ENCODE measurements at regions not wholly inside any gene's neighbourhood (a gene's known extent, or its start where the extent isn't known, plus 50 kb on each side); places are given as distances from the start of the nearest gene placed in this dataset.

GRCh38 chr13:106401081-106401480 lies 134.4 kb downstream of the EFNB2 start:
- Mint-ChIP-seq H3K27me3 (ENCODE audit: low read depth in 3 of 3) (peaks cover 0 to 2% (median 0%) of the 10 kb centered on the region in 3 donors), H3K27ac (no peak overlapping the region), H3K36me3 (no peaks in the 10 kb centered on the region), H3K9me3 (no peaks in the 10 kb centered on the region), H3K4me1 (no peaks in the 10 kb centered on the region), H3K4me3 (no peak overlapping the region)
- DNase-seq: no peak

DNA sequence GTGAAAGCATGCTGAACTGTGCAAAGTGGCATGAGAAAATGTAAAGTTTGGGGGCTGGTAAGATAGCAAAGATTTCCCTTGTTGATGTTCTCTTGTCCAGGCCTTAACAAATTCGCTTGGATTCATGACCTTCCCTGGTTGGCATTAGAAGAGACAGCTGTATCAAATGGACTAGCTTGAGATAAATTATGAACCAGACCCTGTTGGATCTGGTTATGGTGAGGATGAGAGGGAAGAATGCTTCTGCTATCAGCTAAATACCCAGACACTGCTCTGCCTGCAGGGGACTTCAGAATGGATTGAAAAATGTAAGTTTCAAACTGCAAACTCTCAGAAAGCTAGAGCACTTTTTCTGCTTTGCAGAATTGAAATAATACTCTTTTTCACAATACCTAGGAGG lies 135.2 kb downstream of the EFNB2 start:
- Mint-ChIP-seq H3K27me3 (ENCODE audit: low read depth in 3 of 3) (peaks cover 0 to 2% (median 0%) of the 10 kb centered on the region in 3 donors), H3K9me3 (no peaks in the 10 kb centered on the region), H3K27ac (no peak overlapping the region), H3K4me3 (no peak overlapping the region), H3K4me1 (no peaks in the 10 kb centered on the region), H3K36me3 (no peaks in the 10 kb centered on the region)
- DNase-seq: no peak

GRCh38 chr13:106398289-106398688 lies 137.2 kb downstream of the EFNB2 start:
- Mint-ChIP-seq H3K36me3 (no peaks in the 10 kb centered on the region), H3K27me3 (ENCODE audit: low read depth in 3 of 3) (peaks cover 0 to 2% (median 0%) of the 10 kb centered on the region in 3 donors), H3K4me1 (no peaks in the 10 kb centered on the region), H3K9me3 (peaks cover 0 to 5% (median 0%) of the 10 kb centered on the region in 6 donors), H3K27ac (no peak overlapping the region), H3K4me3 (no peak overlapping the region)
- DNase-seq: no peak

- Mint-ChIP-seq H3K27me3 (ENCODE audit: low read depth in 3 of 3) (peaks cover 0 to 4% (median 2%) of the 10 kb centered on the region in 3 donors), H3K4me3 (no peak overlapping the region), H3K9me3 (peaks cover 0 to 5% (median 0%) of the 10 kb centered on the region in 6 donors), H3K36me3 (no peaks in the 10 kb centered on the region), H3K4me1 (no peaks in the 10 kb centered on the region), H3K27ac (no peak overlapping the region)
- DNase-seq: no peak
Measured at GRCh38 chr13:106393776-106394175, 141.7 kb downstream of the EFNB2 start.

- DNase-seq: no peak
- Mint-ChIP-seq H3K4me1 (no peaks in the 10 kb centered on the region), H3K27me3 (ENCODE audit: low read depth in 3 of 3) (peaks cover 0 to 4% (median 2%) of the 10 kb centered on the region in 3 donors), H3K9me3 (peaks cover 0 to 5% (median 0%) of the 10 kb centered on the region in 6 donors), H3K36me3 (no peaks in the 10 kb centered on the region), H3K27ac (no peak overlapping the region), H3K4me3 (no peak overlapping the region)
Measured at GRCh38 chr13:106391681-106392080, 143.8 kb downstream of the EFNB2 start.

- Mint-ChIP-seq H3K4me3 (no peak overlapping the region), H3K27me3 (ENCODE audit: low read depth in 3 of 3) (peaks cover 0 to 4% (median 2%) of the 10 kb centered on the region in 3 donors), H3K9me3 (peaks cover 0 to 5% (median 0%) of the 10 kb centered on the region in 6 donors), H3K27ac (no peak overlapping the region), H3K4me1 (no peaks in the 10 kb centered on the region), H3K36me3 (no peaks in the 10 kb centered on the region)
- DNase-seq: no peak
Measured at GRCh38 chr13:106391271-106391670, 144.2 kb downstream of the EFNB2 start.

- peaks cover 0 to 4% (median 3%) of the 10 kb centered on the region in 3 donors for H3K27me3 Mint-ChIP-seq (ENCODE audit: low read depth in 3 of 3)
- no peaks in the 10 kb centered on the region for H3K36me3 Mint-ChIP-seq
- H3K4me3 Mint-ChIP-seq: no peak overlapping the region
- no peaks in the 10 kb centered on the region for H3K4me1 Mint-ChIP-seq
- H3K27ac Mint-ChIP-seq: no peak overlapping the region
- DNase-seq: no peak
- peaks cover 0 to 5% (median 0%) of the 10 kb centered on the region in 6 donors for H3K9me3 Mint-ChIP-seq
Measured at GRCh38 chr13:106390367-106390766, 145.1 kb downstream of the EFNB2 start.

GRCh38 chr13:106385654-106386053 lies 149.8 kb downstream of the EFNB2 start:
- Mint-ChIP-seq H3K27me3 (ENCODE audit: low read depth in 3 of 3) (peaks cover 2 to 3% (median 2%) of the 10 kb centered on the region in 3 donors), H3K4me1 (no peaks in the 10 kb centered on the region), H3K4me3 (no peak overlapping the region), H3K9me3 (peaks cover 0 to 4% (median 0%) of the 10 kb centered on the region in 6 donors), H3K36me3 (no peaks in the 10 kb centered on the region), H3K27ac (no peak overlapping the region)
- DNase-seq: no peak

DNA sequence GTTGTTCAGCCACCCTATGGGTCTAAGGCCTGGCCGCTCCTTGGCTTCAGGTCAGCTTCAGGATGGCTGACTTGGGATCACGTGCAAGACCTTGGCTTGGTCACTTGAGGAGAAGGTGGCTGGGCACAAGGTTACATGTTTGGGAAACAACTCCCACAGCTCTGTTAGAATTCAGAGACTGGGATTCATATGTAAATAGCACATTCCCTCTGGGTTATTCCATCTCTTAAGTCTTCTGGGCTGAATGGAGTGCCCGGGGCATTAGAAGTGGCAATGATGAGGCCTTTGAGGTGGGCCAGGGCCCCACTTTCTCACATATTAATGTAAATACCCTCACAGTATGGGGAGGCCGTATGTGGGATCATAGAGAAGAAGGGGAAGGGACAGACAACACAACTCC lies 150.9 kb downstream of the EFNB2 start:
- H3K36me3 Mint-ChIP-seq: no peaks in the 10 kb centered on the region
- no peak overlapping the region for H3K4me3 Mint-ChIP-seq
- H3K9me3 Mint-ChIP-seq: no peaks in the 10 kb centered on the region
- no peak overlapping the region for H3K27ac Mint-ChIP-seq
- peaks cover 0 to 2% (median 2%) of the 10 kb centered on the region in 3 donors for H3K27me3 Mint-ChIP-seq (ENCODE audit: low read depth in 3 of 3)
- DNase-seq: no peak
- no peaks in the 10 kb centered on the region for H3K4me1 Mint-ChIP-seq

GRCh38 chr13:106383791-106384190 lies 151.7 kb downstream of the EFNB2 start:
- no peak overlapping the region for H3K27ac Mint-ChIP-seq
- no peaks in the 10 kb centered on the region for H3K36me3 Mint-ChIP-seq
- no peaks in the 10 kb centered on the region for H3K9me3 Mint-ChIP-seq
- H3K27me3 Mint-ChIP-seq (ENCODE audit: low read depth in 3 of 3): peaks cover 0 to 2% (median 1%) of the 10 kb centered on the region in 3 donors
- DNase-seq: no peak
- H3K4me3 Mint-ChIP-seq: no peak overlapping the region
- H3K4me1 Mint-ChIP-seq: no peaks in the 10 kb centered on the region

- Mint-ChIP-seq H3K27ac (no peak overlapping the region), H3K4me3 (no peak overlapping the region), H3K36me3 (no peaks in the 10 kb centered on the region), H3K4me1 (no peaks in the 10 kb centered on the region), H3K9me3 (no peaks in the 10 kb centered on the region), H3K27me3 (ENCODE audit: low read depth in 3 of 3) (peaks cover 0 to 3% (median 1%) of the 10 kb centered on the region in 3 donors)
- no peak for DNase-seq
Measured at GRCh38 chr13:106382534-106382933, 152.9 kb downstream of the EFNB2 start.

DNA sequence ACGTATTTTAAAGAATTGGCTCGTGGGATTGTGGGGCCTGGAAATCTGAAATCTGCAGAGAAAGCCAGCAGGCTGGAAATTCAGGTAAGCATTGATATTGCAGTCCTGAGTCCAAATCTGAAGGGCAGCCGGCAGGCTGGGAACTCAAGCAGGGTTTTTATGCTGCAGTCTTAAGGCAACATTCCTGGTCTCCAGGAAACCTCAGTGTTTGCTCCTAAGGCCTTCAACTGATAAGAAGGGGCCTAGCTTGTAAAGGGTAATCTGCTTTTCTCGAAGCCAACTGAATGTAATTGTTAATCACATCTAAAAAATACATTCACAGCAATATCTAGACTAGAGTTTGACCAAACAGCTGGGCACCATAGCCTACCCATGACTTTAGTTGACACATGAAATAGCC lies 154.4 kb downstream of the EFNB2 start:
- Mint-ChIP-seq H3K27me3 (ENCODE audit: low read depth in 3 of 3) (peaks cover 0 to 5% (median 3%) of the 10 kb centered on the region in 3 donors), H3K4me1 (no peaks in the 10 kb centered on the region), H3K9me3 (peaks cover 0 to 1% (median 0%) of the 10 kb centered on the region in 6 donors)

GRCh38 chr13:106377931-106378662 lies 157.4 kb downstream of the EFNB2 start:
- peaks cover 2 to 6% (median 3%) of the 10 kb centered on the region in 3 donors for H3K27me3 Mint-ChIP-seq (ENCODE audit: low read depth in 3 of 3)
- no peak for DNase-seq
- no peak overlapping the region for H3K4me3 Mint-ChIP-seq
- peaks cover 0 to 1% (median 0%) of the 10 kb centered on the region in 6 donors for H3K9me3 Mint-ChIP-seq
- no peaks in the 10 kb centered on the region for H3K36me3 Mint-ChIP-seq
- no peaks in the 10 kb centered on the region for H3K4me1 Mint-ChIP-seq
- no peak overlapping the region for H3K27ac Mint-ChIP-seq

More for the DNA sequence above, 154.4 kb downstream of the EFNB2 start:
- Mint-ChIP-seq H3K36me3 (no peaks in the 10 kb centered on the region), H3K4me3 (no peak overlapping the region), H3K27ac (no peak overlapping the region)
- no peak for DNase-seq

GRCh38 chr13:106377341-106377740 lies 158.1 kb downstream of the EFNB2 start:
- H3K27me3 Mint-ChIP-seq (ENCODE audit: low read depth in 3 of 3): peaks cover 2 to 6% (median 3%) of the 10 kb centered on the region in 3 donors
- no peaks in the 10 kb centered on the region for H3K4me1 Mint-ChIP-seq
- H3K27ac Mint-ChIP-seq: no peak overlapping the region
- no peak for DNase-seq
- H3K36me3 Mint-ChIP-seq: no peaks in the 10 kb centered on the region
- no peak overlapping the region for H3K4me3 Mint-ChIP-seq
- H3K9me3 Mint-ChIP-seq: peaks cover 0 to 1% (median 0%) of the 10 kb centered on the region in 6 donors
